ENCODE measurements at regions not wholly inside any gene's neighbourhood (a gene's known extent, or its start where the extent isn't known, plus 50 kb on each side); places are given as distances from the start of the nearest gene placed in this dataset.
"Not testable (repeated sequence)": the region's sequence is repeated elsewhere in the genome, so short reads cannot be mapped to it uniquely, and the experiment has no call there.

- DNase-seq (ENCODE audit: low read depth): not testable (repeated sequence)
Measured at GRCh38 chr1:91207691-91208090, 185.9 kb upstream of the ZNF644 start.

- not testable (repeated sequence) for DNase-seq (ENCODE audit: low read depth)
Measured at GRCh38 chr1:91204150-91204549, 182.3 kb upstream of the ZNF644 start.

DNA sequence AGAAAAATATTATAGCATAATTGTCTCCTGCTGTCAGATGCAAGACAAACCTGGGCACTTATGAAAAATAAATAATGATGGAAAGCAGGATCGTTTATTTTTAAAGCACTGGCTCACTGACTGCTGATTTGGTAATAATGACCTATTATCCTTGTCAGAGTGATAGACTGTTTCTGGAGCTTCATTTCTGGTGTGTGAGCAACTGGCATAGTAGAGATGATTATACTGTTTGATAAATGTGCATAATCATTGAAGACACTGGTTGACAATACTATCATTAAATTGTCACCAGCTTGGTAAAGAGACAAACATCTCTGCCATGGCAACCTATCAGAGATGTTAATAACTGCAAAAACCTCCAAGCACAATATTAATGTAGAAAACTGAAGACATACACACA is 179.9 kb upstream of the ZNF644 start:
- no peak for DNase-seq (ENCODE audit: low read depth)

- DNase-seq (ENCODE audit: low read depth): no peak
Measured at GRCh38 chr1:91201176-91201575, 179.3 kb upstream of the ZNF644 start.

DNA sequence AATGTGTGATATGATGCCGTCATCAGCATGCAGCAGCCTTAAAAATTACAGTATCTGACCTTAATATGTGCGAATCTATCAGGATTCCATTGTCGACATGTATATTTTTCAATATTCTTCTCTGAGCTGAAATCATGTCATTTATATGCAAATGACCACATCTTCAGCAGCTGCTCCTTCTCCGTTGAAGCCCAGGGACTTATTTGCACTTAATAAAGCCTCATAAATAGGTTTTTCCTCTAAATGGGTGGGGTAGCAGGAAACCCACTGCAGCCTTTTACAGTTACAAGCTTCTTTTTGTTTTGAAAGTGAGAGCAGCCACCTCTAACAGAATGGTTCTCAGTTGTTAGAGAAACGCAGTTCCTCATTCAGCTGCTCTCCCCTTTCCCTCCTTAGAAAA is 178.8 kb upstream of the ZNF644 start:
- no peak for DNase-seq (ENCODE audit: low read depth)

DNA sequence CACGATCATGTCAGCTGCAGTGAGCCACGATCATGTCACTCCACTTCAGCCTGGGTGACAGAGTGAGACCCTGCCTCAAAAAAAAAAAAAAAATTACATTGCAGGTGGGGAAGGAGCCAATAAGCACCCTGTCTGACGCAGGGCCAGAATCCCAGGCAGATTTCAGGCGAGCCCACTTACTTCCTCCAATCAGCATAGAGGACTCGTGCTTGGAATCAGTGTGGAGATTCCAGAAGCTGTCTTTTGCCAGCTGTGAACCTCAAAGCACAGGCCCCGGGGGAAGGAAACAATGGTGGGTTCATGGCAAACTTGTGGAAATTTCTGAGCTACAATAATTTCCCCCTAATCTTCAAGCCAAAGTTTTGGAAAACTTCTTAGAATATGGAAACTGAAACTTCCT is 178.2 kb upstream of the ZNF644 start:
- DNase-seq (ENCODE audit: low read depth): no peak

GRCh38 chr1:91190996-91191395 is 169.2 kb upstream of the ZNF644 start:
- DNase-seq (ENCODE audit: low read depth): no peak

GRCh38 chr1:91189096-91189495 is 167.3 kb upstream of the ZNF644 start:
- DNase-seq (ENCODE audit: low read depth): no peak

DNA sequence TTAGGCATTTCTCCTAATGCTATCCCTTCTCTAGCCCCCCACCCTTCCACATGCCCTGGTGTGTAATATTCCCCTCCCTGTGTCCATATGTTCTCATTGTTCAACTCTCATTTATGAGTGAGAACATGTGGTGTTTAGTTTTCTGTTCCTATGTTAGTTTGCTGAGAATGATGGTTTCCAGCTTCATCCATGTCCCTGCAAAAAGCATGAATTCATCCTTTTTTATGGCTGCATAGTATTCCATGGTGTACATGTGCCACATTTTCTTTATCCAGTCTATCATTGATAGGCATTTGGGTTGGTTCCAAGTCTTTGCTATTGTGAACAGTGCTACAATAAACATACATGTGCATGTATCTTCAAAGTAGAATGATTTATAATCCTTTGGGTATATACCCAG is 161.0 kb upstream of the ZNF644 start:
- DNase-seq (ENCODE audit: low read depth): not testable (repeated sequence)

GRCh38 chr1:91176250-91176649 is 154.4 kb upstream of the ZNF644 start:
- no peak for DNase-seq (ENCODE audit: low read depth)

DNA sequence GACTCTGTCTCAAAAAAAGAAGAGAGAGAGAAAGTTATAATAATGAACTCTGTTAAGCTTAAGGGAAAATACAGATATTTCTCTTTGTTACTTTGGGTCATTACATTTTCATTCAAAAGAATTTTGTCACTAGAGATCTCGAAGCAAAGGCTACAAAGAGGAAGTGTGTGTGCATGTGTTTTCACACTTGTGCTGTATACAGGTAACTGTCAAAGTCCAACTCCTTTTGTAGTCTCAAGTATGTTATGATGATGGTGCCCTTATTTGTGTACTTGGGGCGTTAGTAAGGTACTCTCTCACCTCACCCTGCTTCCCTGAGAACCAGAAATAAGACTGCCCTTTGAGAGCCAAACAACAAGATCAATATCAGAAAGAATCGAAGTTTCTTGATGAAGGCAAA is 152.9 kb upstream of the ZNF644 start:
- DNase-seq (ENCODE audit: low read depth): no peak

DNA sequence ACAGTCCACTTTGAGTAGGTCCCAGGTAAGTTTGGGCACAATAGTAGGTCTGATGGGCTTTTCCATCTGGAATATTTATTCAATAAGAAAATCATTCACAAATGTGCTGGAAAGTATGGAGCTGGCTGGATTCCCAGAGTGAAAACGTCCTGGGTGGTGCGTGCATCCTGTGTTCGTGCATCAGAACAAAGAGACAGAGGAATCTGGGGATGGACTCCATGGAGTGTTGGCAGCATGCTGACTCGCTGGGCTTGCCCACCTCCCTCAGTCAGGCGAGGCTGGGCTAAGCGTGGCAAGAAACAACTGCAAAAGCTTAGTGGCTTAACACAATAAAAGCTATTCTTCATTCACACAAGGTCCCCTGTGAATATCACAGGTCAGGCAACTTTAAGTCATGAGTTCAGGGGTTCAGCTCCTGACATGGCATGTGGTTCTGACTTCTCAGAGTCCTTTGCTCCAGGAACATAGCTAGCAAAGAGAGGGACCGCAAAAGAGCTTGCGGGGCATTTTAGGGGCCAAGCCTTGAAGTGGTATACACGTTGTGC is 151.6 kb upstream of the ZNF644 start:
- no peak for DNase-seq (ENCODE audit: low read depth)

GRCh38 chr1:91172541-91172940 is 150.7 kb upstream of the ZNF644 start:
- no peak for DNase-seq (ENCODE audit: low read depth)

GRCh38 chr1:91171898-91172297 is 150.1 kb upstream of the ZNF644 start:
- no peak for DNase-seq (ENCODE audit: low read depth)

DNA sequence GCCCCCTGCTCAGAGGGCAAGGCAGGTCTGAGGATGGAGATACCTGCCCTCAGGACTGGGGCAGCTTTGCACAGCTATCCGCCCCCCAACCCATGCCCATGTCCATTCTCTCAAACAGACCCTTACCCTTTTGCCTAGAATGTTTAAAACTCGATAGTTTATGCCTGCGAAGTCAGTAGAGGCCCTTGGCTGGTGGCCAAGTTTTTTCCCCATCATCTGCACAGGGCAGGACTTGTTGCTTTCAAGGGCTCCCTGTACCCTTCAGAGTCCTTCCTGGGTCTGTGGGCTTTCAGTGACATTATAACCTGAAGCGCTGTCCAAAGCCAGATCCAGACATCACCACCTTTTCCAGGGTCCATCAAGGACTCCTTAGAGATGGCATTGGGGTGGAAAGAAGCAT is 148.7 kb upstream of the ZNF644 start:
- no peak for DNase-seq (ENCODE audit: low read depth)

- DNase-seq (ENCODE audit: low read depth): peak; percentile 8
Measured at GRCh38 chr1:91166106-91166712, 144.4 kb upstream of the ZNF644 start.

DNA sequence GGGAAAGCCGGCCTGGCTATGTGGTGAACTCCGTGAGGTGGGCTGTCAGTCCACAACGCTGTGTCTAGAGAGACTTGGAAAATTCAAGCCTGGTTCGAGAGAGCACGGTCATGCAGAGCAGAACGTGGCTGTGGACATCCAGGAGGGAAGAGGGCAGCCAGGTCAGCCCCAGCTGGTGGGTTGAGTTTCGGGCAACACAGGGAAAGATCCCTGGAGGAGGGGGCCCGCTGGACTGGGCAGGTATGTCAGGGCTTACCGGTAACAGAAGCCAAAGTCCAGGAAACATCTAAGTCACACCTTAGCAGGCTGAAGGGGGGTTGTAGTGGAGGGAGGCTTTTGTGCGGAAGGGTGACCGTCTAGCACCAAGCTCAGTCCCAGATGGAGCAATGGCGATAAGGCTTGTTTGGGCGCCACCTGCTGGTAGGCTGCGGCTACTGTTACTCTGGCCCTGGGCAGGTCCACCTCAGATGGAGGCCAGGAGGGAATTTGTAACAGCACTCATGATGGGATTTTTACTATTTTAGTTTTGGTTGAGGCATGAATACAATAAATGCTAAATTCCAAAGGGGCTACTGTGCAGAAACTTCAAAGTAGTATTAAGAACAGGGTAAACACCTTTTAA is 143.3 kb upstream of the ZNF644 start:
- DNase-seq (ENCODE audit: low read depth): peak; percentile 61

GRCh38 chr1:91162613-91163012 is 140.8 kb upstream of the ZNF644 start:
- DNase-seq (ENCODE audit: low read depth): no peak

DNA sequence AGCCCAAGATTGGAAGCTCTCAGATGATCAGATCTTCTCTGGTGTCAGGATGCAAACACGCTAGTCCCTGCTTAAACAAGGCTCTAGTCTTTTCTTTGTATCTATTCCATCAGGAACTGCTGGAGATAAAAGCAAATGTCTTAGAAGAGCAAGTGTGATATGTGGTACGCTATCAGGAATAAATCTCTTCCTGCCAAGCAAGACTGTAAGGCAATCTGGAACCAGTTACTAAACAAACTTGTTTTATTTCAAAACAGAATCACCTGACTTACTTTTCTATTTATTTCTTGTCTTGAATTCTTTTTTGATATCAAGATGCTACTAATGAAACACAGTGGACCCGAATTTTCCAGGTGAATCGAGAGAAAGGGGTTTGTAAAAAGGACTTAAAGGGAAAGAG is 139.9 kb upstream of the ZNF644 start:
- DNase-seq (ENCODE audit: low read depth): no peak

DNA sequence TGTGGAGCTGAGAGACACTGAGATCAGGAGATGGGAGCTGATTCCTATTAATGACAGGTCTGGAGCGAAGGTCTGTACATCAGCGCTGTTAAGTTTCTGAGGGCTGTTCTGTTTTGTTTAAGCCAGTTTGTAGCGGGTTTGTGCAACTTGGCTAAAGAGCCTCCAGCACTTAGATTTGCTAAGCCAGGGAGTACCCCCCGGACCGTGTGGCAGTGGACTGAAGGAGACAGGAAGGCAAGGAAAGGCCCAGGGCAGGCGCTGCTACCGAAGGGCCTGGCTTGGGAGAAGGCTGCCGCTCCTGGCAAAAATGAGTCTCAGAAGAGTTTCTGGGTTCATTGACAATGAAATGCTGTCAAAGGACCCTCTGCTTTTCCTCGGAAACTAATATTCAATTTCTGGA is 139.3 kb upstream of the ZNF644 start:
- DNase-seq (ENCODE audit: low read depth): no peak

- no peak for DNase-seq (ENCODE audit: low read depth)
Measured at GRCh38 chr1:91160363-91161075, 138.7 kb upstream of the ZNF644 start.

DNA sequence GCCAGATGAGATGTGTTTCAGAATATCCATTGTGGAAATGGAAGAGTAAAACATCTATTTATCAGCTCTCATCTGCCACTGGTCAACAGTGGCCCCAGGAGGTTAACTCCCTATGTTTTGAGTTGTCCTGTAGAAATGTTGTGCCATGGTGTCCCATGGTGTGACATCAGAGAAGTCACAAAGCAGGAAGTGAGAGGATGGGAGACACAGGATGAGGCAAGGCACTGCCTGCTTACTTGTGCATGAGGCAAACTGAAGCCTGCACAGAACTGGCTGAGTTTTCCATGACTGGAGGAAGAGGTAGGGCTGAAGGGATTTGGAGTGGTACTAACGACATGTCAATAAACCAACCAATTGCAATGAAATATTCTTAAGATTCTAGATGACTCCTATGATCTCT is 131.5 kb upstream of the ZNF644 start:
- DNase-seq (ENCODE audit: low read depth): no peak

GRCh38 chr1:91152331-91152730 is 130.5 kb upstream of the ZNF644 start:
- DNase-seq (ENCODE audit: low read depth): no peak
